Bronchial epithelial cell (primary cell): ENCODE measurements at regions not wholly inside any gene's neighbourhood (a gene's known extent, or its start where the extent isn't known, plus 50 kb on each side); places are given as distances from the start of the nearest gene placed in this dataset.

Experiments used
- DNase-seq: peaks from one replicate; pipeline ENCODE4 v3.0.0-alpha.2; 2010; ENCODE audit warnings: low read depth
- FAIRE-seq: peaks from 2 replicates; lab custom pipeline; 2011; peaks lifted over from hg19 to GRCh38; lab: Jason Lieb, UNC
- H3K27me3 ChIP-seq: 2 replicates; pipeline ENCODE4 v1.5.1; 2011; ENCODE audit warnings: low read length; ENCODE audit not compliant: control insufficient read depth, insufficient read depth
- H3K36me3 ChIP-seq: 2 replicates; pipeline ENCODE4 v1.5.1; 2011; ENCODE audit warnings: low read length; ENCODE audit not compliant: control insufficient read depth, insufficient read depth
- H3K4me3 ChIP-seq: 2 replicates; pipeline ENCODE4 v1.5.1; 2011; ENCODE audit warnings: mild to moderate bottlenecking, low read depth, low read length, control low read depth
- CTCF ChIP-seq: IDR thresholded peaks from 2 replicates; pipeline ENCODE4 v1.5.1; 2011; ENCODE audit warnings: mild to moderate bottlenecking, moderate library complexity, low read length, control low read depth, inconsistent platforms; ENCODE audit not compliant: insufficient read depth, severe bottlenecking

- Histone ChIP-seq H3K36me3 (no peaks in the 10 kb centered on the region), H3K27me3 (no peaks in the 10 kb centered on the region), H3K4me3 (no peak overlapping the region)
- FAIRE-seq = no peak
- TF ChIP-seq CTCF = no peak
- peak; percentile 30 for DNase-seq
Observed at GRCh38 chr12:70154087-70154638, 89.1 kb upstream of the CNOT2 start.

DNA sequence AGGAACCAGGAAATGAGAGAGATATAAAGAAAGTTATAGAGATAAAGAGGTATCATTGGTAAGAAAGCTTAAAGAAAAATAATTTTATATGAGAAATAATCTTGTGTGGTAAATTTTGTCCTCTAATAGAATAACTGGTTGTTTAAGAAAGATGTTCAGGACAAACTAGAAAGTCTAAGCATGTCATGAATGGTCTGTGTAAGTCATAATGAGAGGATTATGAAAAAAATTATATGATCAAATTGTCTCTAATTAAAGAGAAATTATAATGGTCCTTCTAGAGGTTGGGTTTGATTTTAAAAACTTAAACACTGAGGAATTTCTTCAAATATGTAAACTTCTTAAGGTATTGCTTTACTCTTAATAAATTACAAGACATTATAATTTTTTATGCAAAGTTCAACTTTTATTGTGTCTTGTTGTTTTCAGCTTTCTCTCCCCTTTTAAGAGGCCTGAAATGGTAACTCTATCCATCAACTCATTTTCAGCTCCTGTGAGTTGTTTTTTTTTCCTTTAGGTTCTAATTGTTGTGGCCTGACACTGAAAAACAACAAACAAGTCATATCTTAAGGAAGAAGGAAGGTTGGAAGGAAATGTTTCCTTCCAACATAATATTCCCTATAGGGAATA lies 88.2 kb upstream of the CNOT2 start:
- Histone ChIP-seq H3K27me3 (no peaks in the 10 kb centered on the region), H3K36me3 (no peaks in the 10 kb centered on the region), H3K4me3 (no peak overlapping the region)
- FAIRE-seq (no peak), DNase-seq (no peak)
- no peak for TF ChIP-seq CTCF

DNA sequence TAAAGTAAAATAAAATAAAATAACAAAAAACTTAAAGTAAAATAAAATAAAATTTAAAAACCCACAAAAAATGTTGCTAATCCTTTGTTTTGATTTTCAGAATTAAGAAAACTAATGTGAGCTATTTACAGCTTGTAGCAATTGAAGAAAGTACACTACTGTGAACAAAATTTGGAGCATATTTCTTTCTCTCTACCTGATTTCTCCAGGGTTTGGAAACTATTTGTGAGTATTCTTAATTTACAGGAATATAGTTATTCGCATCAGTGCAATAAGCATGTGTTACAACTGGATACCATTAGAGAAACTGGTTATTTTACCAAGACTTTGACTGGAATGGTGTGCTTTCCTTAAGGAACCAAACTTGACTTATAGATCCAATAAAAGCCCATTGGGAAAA lies 86.1 kb upstream of the CNOT2 start:
- Histone ChIP-seq H3K27me3 (no peaks in the 10 kb centered on the region), H3K4me3 (no peak overlapping the region), H3K36me3 (no peaks in the 10 kb centered on the region)
- FAIRE-seq (no peak), DNase-seq (no peak)
- no peak for TF ChIP-seq CTCF

DNA sequence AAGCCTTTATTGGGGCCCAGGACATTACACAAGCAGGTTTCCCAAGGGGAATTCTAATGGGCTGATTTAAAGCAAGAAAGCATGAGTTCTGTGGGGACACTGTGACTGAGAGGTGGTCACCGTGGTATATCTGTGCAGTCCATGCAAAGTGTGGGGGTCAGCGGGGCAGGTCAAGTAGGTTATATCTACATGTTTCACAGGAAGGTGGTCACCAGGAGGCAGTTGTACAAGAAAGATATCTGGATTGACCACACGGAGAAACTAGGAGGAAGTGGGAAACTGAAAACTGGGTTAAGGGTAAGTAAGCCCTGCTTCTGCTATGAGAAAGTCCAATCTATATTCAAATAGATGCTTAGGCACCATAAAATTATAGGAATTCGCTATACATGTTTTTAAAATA lies 77.8 kb upstream of the CNOT2 start:
- Histone ChIP-seq H3K36me3 (no peaks in the 10 kb centered on the region), H3K4me3 (no peak overlapping the region), H3K27me3 (no peaks in the 10 kb centered on the region)
- FAIRE-seq = no peak
- no peak for TF ChIP-seq CTCF
- DNase-seq = no peak

DNA sequence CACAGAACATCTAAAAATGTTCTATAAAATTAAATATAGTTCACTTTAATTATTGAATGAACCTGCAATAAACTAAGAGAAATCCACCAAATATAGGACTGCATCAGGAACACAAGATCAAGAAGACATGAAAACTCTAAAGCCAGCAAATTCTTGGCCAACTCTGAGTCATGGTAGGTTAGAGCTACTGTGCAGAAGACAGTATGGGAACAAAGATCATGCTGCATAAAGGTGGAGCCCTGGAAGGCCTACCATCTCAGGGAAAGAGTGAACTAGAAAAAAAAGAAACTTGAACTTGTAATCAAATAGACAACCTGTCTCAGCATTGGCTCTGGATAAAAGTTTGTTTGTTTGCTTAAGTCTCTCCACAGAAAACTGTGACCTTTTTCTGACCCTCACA lies 66.9 kb upstream of the CNOT2 start:
- TF ChIP-seq CTCF = no peak
- Histone ChIP-seq H3K36me3 (no peaks in the 10 kb centered on the region), H3K27me3 (no peaks in the 10 kb centered on the region), H3K4me3 (no peak overlapping the region)
- peak; percentile 8 for DNase-seq
- no peak for FAIRE-seq

DNA sequence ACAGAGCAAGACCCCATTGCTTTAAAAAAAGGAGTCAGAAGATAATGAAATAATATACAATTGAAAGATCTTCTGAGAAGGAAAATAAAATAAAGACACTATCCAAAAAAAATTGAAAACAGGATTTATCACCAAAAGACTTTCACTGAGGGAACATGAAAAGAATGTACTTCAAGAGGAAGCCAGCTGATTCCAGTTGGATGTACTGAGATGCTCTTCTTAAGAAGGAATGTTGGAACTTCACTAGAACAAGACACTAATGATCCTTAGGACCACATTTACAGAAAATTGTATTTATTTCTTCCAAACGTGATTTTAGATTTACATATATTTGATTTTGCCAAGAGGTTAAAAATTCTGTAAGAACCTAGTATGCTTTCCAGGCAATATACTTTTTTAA lies 65.6 kb upstream of the CNOT2 start:
- Histone ChIP-seq H3K27me3 (no peaks in the 10 kb centered on the region), H3K4me3 (no peak overlapping the region), H3K36me3 (no peaks in the 10 kb centered on the region)
- no peak for FAIRE-seq
- TF ChIP-seq CTCF = no peak
- no peak for DNase-seq
